HG02678 (cell line): ENCODE measurements at regions not wholly inside any gene's neighbourhood (a gene's known extent, or its start where the extent isn't known, plus 50 kb on each side); places are given as distances from the start of the nearest gene placed in this dataset.
A peak's percentile ranks its signal among the peaks of the same experiment; 100 is the strongest.

Experiments
- ATAC-seq: cut with Tn5 transposase; IDR thresholded peaks from one replicate; pipeline ENCODE4 v1.9.1; 2021; ENCODE audit warnings: mild to moderate bottlenecking, moderate library complexity; ENCODE audit not compliant: unreplicated experiment

GRCh38 chr2:128797092-128797491 lies 478.4 kb upstream of the HS6ST1 start:
- no peak for ATAC-seq

DNA sequence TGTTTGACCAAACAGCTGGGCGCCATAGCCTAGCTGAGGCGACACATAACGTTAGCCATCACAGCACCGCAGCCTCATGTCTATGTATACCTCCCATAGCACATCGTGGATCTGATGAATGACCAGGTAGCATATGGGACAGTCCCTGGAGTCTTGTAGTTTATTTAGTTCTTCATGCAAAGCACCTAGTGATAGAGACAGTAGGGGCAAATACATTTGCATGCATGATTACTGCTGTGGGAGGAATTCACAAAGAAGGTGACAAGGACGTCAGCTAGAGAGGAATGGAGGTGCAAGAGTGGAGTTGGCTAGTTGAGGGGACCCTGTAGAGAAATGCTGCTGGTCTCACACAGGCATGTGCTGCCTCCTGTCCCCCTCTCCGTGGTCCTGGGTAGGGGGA lies 478.9 kb upstream of the HS6ST1 start:
- ATAC-seq, result peak; percentile 24

DNA sequence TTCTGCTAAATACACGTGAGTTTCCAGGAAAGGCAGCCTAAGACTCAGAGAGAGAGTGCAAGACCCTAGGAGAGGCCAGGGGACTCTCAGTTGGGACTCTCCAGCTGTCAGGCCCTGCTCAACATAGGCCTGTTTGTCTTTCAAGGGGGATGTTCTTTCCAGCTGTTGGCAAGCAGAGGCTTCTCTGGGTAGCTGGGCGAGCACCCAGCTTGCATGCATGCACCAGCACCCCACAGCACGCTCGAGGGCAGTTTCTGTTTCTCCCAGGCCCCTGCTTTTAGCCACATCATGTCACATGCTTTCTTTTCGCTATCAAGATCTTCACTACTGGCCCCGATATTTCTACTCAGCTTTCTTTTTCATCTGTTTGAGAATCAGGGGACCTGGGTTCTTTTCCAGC lies 479.3 kb upstream of the HS6ST1 start:
- ATAC-seq, result peak; percentile 78

DNA sequence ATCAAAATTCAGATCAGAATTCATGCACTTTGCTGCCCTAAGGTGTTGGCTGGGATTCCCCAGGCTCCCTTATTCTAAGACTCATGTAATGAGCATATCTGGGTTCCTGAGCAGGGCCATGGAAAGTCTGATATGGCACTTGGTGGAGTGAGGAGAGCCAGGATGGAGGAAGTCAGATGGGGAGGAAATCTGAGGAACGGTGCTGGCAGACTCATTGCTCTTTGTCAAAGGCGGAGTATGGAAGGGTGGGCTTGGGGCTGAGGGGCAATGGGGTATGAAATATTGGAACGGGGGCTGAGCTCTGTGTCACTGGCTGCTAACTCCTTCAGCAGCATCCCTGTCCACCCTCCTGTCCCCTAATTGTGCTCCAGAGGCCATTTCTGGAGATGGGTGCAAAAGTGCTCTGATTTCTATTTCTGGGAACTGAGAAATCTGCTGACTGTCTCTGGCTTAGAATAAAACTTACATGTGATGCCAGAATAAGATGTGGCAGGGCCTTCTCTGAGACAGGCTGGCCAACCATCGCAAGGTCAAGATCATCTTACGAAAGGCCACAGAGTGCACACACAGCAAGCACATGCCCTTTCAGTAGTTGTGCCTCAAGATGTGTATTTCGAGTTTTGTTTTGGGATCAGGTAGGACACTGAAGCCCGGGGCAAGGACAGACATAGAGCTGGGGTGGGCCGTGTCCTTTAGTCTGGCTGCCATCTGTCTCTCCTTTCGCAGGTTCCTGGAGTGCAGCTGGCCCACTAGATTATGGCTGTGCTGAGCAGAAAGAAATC lies 480.0 kb upstream of the HS6ST1 start:
- ATAC-seq, result no peak

DNA sequence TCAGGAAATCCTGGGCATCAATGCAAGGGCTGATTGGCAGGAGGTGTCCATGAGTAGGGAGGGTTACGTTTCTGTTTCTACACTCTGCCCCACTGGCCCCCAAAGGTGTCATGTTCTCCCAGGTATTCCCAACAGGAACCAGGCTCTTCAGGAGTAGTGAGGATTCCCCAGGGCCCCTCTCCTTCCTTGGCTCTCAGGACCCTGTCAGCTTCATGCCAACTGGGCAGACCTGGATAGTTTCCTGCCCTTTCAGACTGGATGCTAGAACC lies 480.6 kb upstream of the HS6ST1 start:
- ATAC-seq, result no peak

- no peak for ATAC-seq
Observed at GRCh38 chr2:128799730-128800129, 481.1 kb upstream of the HS6ST1 start.

DNA sequence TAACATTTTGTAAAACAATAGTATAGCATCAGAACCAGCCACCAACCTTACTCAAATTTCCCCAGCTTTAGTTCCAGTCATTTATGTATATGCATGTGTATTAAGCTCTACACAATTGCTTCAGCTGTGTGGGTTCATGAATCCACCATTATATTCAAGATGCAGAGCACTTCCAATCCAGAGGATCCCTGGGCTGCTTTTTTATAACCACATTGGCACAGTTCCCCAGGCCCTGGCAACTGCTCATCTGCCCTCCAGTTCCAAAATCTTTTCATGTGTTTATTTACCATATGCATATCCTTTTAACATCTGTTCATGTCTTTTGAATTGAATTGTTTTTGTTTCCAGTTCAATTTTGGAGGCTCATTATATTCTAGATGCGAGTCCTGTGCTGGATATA lies 482.9 kb upstream of the HS6ST1 start:
- no peak for ATAC-seq

DNA sequence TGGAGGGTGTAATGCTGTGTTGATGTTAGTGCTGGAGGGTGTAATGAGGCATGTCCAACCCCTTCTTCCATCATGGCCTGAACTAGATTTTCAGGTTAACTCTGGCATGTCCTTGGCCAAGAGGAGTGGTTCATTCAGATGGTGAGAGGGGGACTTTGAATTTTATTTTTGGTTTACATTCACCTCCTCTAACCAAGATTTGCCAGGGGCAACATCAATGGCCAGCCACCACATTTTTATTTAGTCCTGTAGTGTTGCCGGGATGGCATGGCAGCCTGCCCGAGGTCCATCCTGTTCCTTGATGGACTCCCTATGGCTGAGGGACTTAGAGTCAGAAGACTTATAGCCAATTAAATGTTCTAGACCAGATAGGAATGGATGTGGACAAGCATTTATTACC lies 484.6 kb upstream of the HS6ST1 start:
- no peak for ATAC-seq

DNA sequence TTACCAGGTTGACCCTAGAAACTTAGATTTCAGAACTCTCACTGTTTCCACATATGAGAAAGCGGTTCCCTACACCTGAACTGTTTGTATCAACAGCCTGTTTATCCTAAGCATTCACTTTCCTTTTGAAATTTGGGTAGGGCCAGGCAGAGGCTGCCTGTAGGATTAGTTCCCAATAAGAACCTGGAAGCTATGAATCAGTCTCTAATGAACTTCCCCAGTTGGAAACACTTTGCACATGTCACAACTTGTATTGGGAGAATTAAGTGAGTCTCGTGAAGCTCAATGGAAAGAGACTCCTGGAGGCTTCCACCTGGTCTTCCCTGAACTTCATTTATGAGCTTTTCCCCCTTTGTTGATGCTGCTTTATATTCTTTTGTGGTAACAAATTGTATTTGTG lies 486.6 kb upstream of the HS6ST1 start:
- ATAC-seq, result no peak

DNA sequence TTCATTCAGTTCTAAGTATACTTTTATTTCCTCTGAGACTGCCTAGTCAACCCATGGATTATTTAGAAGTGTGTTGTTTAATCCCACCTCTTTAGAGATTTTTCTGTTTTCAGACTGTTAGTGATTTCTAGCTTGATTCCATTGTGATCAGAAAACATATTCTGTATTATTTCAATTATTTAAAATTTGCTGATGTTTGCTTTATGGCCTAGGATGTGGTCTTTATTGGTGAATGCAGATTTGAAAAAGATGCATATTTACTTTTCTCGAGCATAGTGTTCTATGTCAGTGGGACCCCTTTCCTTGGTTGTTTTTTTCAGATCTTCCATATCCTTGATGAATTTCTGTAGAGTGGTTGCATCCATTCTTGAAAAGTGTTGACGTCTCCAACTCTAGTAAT lies 487.2 kb upstream of the HS6ST1 start:
- ATAC-seq, result no peak

DNA sequence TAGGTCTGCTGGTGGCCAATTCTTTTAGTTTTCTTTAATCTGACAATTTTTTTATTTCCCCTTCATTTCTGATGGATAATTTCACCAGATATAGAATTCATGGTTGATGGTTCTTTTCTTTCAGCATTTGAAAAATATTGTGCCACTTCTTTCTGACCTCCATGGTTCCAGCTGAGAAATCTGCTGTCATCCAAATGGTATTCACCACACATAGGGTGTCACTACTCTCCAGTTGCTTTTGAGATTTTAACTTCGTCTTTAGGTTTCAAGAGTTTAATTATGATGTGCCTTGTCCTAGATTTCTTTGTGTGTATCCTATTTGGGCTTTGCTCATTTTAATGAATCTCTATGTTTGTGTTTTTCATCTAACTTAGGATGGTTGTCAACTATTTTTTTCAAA lies 488.6 kb upstream of the HS6ST1 start:
- no peak for ATAC-seq

GRCh38 chr2:128808462-128809258 lies 490.0 kb upstream of the HS6ST1 start:
- ATAC-seq, result no peak

DNA sequence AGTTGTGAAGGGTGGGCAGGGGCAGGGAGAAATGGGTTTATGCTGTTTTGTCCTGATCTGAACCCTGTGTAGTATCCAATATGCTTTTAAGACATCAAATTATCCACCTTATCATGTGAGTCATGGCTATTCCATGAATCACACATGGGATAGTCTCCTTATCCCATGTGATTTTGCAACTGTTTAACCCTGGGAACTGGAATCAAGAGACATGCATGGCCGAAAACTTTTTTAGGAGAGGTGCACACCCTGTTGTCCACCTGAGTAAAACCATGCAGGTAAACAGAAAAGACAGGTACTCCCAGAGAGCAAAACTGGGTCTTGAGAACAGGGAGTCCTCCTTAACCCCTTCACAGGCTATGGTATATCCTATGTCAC lies 490.6 kb upstream of the HS6ST1 start:
- no peak for ATAC-seq

DNA sequence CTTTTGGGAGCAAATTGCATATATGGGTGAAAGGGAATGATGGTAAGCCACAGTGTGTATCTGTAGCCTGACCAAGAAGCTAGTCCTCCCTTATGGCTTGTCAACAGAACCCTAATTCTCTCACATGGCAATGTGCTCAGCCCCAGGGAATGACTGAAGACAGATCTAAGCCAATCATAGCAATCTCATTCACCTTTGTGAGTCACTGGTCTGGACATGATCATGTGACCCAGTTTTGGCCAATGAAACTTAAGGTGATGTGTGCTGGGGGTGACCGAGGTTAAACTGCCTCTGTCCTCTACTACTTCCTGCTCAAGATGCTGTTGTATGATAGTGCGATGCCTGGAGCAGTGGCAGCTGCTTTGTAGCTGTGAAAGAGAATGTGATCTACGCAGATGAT lies 491.2 kb upstream of the HS6ST1 start:
- ATAC-seq, result no peak

DNA sequence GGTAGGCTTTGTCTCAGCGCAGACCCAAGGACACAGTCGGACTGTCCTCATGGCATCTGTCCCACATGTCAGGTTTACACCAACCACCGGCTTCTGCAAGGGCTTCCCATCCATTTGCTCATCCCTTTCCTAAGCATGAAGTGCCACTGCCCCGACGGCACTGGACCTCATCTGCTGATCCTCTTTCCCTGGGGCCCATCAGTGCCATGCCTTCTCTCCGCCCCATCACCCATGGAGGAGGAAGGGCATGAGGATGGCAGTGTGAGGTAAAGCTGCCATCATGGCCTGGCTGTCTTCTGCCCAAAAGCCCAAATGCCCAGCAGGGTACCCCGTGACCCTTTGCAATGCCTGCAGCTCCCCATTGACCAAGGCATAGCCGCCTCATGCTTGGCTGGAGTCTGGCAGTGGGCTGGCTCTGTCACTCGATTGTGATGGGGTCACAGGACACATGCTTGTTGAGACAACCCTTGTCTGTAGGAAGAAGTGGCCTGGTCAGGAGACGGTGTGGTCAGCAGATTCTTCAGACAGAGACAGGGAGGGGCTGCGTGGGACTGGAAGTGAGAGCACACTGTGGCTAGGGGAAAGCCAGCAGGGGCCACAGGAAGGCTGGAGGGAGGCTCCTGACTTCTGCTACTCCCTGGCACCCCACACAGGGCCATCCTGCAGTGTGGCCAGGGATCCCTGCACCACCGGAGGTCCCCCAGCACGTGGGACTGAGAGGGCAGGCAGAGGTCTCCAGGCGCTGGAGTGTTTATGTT lies 493.7 kb upstream of the HS6ST1 start:
- ATAC-seq, result no peak

DNA sequence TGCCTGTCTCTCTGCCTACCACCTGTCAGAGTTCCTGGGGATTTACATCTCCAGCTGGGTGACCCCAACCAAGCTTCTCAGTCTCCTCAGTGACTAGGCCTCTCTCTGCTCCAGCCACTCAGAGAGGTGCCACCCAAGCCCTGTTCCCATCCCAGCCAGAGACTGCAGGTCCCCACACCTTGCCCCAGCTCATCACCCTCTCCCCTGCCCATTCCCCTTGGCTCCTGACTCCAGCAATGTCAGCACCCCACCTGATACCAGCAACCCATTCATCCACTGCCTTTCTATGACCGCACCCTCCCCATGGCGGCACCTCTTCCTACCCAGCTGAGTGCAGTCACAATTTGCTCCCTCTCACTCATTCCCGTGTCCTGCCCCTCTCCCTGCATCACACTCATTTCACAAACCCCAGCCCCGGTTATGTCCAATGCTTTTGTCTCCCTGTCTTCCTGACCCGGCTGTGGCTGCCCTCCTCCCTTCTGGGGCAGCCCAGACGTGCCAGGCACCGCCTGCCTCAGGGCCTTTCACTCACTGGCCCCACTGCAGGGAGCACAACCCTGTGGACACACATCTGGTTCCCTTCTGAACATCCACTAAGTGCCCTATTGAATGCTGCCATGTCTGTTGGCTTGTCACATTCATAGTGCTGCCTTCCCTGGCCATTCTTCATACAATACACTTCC lies 494.8 kb upstream of the HS6ST1 start:
- no peak for ATAC-seq

DNA sequence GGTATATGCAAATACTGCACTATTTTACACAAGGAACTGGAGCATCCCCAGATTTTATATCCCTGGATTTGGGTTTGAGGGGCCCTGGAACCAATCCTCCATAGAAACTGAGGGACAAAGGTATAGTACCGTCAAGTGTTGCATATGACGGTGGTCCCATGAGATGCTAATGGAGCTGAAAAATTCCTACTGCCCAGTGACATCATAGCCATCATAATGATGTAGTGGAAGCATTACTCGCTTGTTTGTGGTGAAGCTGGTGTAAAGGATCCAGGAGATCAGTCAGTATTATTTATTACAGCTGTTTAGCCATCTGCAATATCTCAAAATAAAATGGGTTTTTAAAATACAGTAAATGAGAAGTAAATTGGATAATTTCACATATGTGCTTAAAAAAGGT lies 496.6 kb upstream of the HS6ST1 start:
- no peak for ATAC-seq

- ATAC-seq, result no peak
Observed at GRCh38 chr2:128817171-128817570, 498.5 kb upstream of the HS6ST1 start.

- no peak for ATAC-seq
Observed at GRCh38 chr2:128817813-128818212, 499.1 kb upstream of the HS6ST1 start.

DNA sequence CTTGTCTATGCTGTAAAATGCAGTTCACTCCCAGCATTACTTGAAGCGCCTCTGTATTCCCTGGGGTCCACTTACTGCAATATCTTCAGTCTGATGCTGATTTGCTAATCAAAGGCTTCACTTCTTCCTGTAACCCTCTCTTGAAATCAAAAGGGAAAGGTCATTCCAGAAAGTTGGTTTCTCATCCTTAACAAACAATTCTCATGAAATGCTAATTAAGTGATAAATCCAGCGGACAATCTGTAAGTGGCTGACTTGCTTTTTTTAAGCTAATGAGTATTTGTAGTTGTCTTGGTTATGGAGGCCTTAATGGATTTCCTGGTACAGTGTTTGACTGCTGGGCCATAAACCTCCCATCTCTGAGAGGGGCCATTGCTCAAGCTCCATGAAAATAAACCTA lies 499.6 kb upstream of the HS6ST1 start:
- no peak for ATAC-seq

- ATAC-seq, result no peak
Observed at GRCh38 chr2:128818704-128819491, 500.2 kb upstream of the HS6ST1 start.
